ENCODE measurements at regions not wholly inside any gene's neighbourhood (a gene's known extent, or its start where the extent isn't known, plus 50 kb on each side); places are given as distances from the start of the nearest gene placed in this dataset.
"Not testable (repeated sequence)": the region's sequence is repeated elsewhere in the genome, so short reads cannot be mapped to it uniquely, and the experiment has no call there.

DNA sequence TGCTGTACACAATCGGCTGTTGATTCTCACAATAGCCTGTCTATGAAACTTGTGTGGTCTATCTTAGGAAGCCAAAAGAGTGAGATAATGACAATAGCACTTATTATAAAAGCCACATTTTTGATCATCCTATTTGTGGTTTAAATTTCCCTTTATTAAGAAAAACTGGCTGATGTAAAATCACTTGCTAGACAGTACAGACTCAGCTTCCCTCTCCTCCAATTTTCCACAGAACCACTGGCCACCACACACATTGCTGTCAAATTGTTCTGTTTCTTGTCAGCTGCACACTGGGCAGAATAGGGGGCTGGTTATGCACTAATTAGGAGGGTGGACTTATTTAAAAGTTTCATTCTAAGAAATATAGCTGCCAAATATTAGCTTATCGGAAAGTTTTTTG lies 425.9 kb downstream of the EPHA3 start:
- Histone ChIP-seq H3K9me3 (ENCODE audit: control insufficient read depth, low read length) (no peaks in the 10 kb centered on the region), H3K27me3 (ENCODE audit: control insufficient read depth, insufficient read depth) (no peaks in the 10 kb centered on the region)
- peak in 1 of 2 donors; percentile 78 for ATAC-seq

DNA sequence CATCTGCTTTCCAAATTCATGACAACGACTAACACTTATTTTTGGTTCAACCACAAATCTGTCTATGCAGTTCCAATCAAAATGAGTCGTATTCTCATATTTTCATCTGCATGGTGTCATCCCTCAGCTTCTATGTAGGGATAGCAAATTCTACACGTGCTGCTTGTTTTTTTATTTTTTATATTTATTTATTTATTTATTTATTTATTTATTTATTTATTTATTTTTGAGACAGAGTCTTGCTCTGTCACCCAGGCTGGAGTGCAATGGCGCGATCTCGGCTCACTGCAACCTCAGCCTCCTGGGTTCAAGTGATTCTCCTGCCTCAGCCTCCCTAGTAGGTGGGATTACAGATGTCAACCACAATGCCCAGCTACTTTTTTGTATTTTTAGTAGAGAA lies 447.2 kb downstream of the EPHA3 start:
- ATAC-seq; H3K27ac ChIP-seq (ENCODE audit: low read length); H3K27me3 ChIP-seq (ENCODE audit: control insufficient read depth, insufficient read depth); DNase-seq; H3K4me3 ChIP-seq (ENCODE audit: low read length); H3K4me1 ChIP-seq (ENCODE audit: control insufficient read depth, insufficient read depth, low read length); H3K9me3 ChIP-seq (ENCODE audit: control insufficient read depth, low read length); intact Hi-C loops (cut with DNase I): not testable (repeated sequence)
- WGBS: 93% methylated on average over 6 of the region's 6 CpGs

More for the DNA sequence above, 425.9 kb downstream of the EPHA3 start:
- Histone ChIP-seq H3K4me1 (ENCODE audit: control insufficient read depth, insufficient read depth, low read length) (no peaks in the 10 kb centered on the region), H3K27ac (ENCODE audit: low read length) (no peak overlapping the region), H3K4me3 (ENCODE audit: low read length) (no peak overlapping the region)
- 59% methylated on average over 2 of the region's 2 CpGs for WGBS
- no peak for DNase-seq
- intact Hi-C loops (cut with DNase I): no loop called here

DNA sequence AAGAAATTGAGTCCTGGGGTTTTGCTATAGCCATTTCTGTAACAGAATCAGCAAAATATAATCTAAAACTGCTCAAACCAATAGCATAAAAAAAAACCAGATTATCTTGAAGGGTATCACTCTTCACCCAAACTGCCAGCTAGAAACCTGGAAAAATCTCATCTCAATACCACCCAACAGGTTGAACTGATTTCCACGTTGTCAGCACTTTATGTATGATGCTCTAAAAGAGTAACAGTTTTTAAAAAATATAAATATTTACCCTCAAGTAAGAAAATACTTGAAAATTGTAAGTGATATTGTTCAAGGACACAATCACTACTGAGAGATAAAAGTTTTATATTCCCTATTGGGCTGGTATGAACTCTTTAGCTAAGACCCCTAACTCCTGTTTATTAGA lies 451.3 kb downstream of the EPHA3 start:
- Histone ChIP-seq H3K4me1 (ENCODE audit: control insufficient read depth, insufficient read depth, low read length) (no peaks in the 10 kb centered on the region), H3K4me3 (ENCODE audit: low read length) (no peak overlapping the region), H3K27me3 (ENCODE audit: control insufficient read depth, insufficient read depth) (no peaks in the 10 kb centered on the region), H3K9me3 (ENCODE audit: control insufficient read depth, low read length) (no peaks in the 10 kb centered on the region), H3K27ac (ENCODE audit: low read length) (no peak overlapping the region)
- ATAC-seq (no peak), DNase-seq (no peak)
- intact Hi-C loops (cut with DNase I): no loop called here
- WGBS: 76% methylated on average over 1 of the region's 1 CpG

GRCh38 chr3:89560568-89560967 lies 453.1 kb downstream of the EPHA3 start:
- Histone ChIP-seq H3K4me1 (ENCODE audit: control insufficient read depth, insufficient read depth, low read length) (no peaks in the 10 kb centered on the region), H3K27ac (ENCODE audit: low read length) (no peak overlapping the region), H3K9me3 (ENCODE audit: control insufficient read depth, low read length) (no peaks in the 10 kb centered on the region), H3K4me3 (ENCODE audit: low read length) (no peak overlapping the region), H3K27me3 (ENCODE audit: control insufficient read depth, insufficient read depth) (no peaks in the 10 kb centered on the region)
- DNase-seq: no peak
- ATAC-seq: no peak
- 32% methylated on average over 1 of the region's 1 CpG for WGBS
- intact Hi-C loops (cut with DNase I): no loop called here

DNA sequence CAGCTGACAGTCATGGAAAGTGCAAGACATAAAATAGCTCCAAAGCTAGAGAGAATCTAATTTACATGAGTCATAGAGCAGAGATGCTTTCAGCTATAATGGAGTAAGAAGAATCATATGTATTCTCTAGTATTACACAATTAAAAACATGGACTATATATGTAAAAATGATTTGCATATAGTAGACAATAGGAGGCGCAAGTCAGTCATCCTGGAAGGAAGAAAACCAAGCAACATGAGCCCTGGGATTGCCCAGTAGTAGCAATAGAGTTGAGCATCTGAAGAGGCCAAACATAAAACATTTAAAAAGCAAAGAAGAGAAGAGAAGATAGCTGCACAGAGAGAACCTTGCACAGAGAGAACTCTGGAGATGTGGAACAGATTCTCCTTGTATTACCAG lies 455.0 kb downstream of the EPHA3 start:
- 94% methylated on average over 1 of the region's 1 CpG for WGBS

DNA sequence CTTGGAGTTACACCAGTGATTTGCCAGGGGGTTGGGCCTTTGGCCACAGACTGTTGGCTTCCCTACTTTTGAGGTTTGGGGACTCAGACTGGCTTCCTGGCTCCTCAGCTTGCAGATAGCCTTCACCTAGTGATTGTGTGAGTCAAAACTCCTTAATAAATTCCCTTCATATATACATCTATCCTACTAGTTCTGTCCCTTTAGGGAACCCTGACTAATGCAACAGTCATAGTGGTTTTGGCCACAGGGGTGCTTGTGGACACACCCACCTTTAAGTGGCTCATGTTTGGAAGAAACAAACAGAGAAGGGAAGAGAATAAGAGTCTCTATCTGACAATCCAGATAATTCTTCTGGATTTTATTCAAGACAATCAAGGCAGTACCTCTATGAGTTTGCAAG lies 457.7 kb downstream of the EPHA3 start:
- Histone ChIP-seq H3K4me1 (ENCODE audit: control insufficient read depth, insufficient read depth, low read length) (no peaks in the 10 kb centered on the region), H3K27ac (ENCODE audit: low read length) (no peak overlapping the region), H3K27me3 (ENCODE audit: control insufficient read depth, insufficient read depth) (no peaks in the 10 kb centered on the region), H3K4me3 (ENCODE audit: low read length) (no peak overlapping the region), H3K9me3 (ENCODE audit: control insufficient read depth, low read length) (no peaks in the 10 kb centered on the region)
- intact Hi-C loops (cut with DNase I): no loop called here
- no peak for ATAC-seq
- no peak for DNase-seq

More for the DNA sequence above, 455.0 kb downstream of the EPHA3 start:
- H3K27me3 ChIP-seq (ENCODE audit: control insufficient read depth, insufficient read depth): no peaks in the 10 kb centered on the region
- ATAC-seq (no peak), DNase-seq (no peak)
- H3K4me3 ChIP-seq (ENCODE audit: low read length): no peak overlapping the region
- H3K9me3 ChIP-seq (ENCODE audit: control insufficient read depth, low read length): no peaks in the 10 kb centered on the region
- H3K27ac ChIP-seq (ENCODE audit: low read length): no peak overlapping the region
- intact Hi-C loops (cut with DNase I): no loop called here
- no peaks in the 10 kb centered on the region for H3K4me1 ChIP-seq (ENCODE audit: control insufficient read depth, insufficient read depth, low read length)

DNA sequence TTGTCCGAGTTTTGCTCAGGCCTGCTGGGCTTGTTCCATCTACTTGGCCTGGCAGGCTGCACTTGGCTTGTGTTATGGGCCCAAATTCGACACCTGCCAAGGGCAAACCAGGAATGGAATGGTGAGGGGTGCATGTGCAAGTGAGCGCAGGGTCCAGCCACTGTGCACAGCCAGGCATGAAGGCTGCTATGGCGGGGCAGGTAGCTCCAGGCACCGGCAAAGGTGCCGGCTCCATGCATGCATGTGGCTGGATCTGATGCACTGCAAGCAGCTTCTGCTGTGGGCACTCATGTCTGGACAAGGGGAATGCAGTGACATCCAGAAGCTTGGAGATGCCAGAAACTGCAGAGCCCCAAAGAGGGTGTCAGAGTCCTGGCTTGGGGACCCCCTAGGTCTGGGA lies 463.0 kb downstream of the EPHA3 start:
- Histone ChIP-seq H3K27ac (ENCODE audit: low read length) (no peak overlapping the region), H3K4me3 (ENCODE audit: low read length) (no peak overlapping the region), H3K9me3 (ENCODE audit: control insufficient read depth, low read length) (no peaks in the 10 kb centered on the region), H3K27me3 (ENCODE audit: control insufficient read depth, insufficient read depth) (no peaks in the 10 kb centered on the region), H3K4me1 (ENCODE audit: control insufficient read depth, insufficient read depth, low read length) (no peaks in the 10 kb centered on the region)
- ATAC-seq: no peak
- peak in 1 of 3 donors; percentile 16 for DNase-seq
- WGBS: 90% methylated on average over 6 of the region's 6 CpGs
- intact Hi-C loops (cut with DNase I): no loop called here

GRCh38 chr3:89571298-89571697 lies 463.9 kb downstream of the EPHA3 start:
- H3K27ac ChIP-seq (ENCODE audit: low read length): no peak overlapping the region
- WGBS: 55% methylated on average over 10 of the region's 10 CpGs

GRCh38 chr3:89571707-89572106 lies 464.3 kb downstream of the EPHA3 start:
- no peaks in the 10 kb centered on the region for H3K4me1 ChIP-seq (ENCODE audit: control insufficient read depth, insufficient read depth, low read length)
- no peak overlapping the region for H3K4me3 ChIP-seq (ENCODE audit: low read length)
- intact Hi-C loops (cut with DNase I): no loop called here
- no peaks in the 10 kb centered on the region for H3K27me3 ChIP-seq (ENCODE audit: control insufficient read depth, insufficient read depth)
- H3K27ac ChIP-seq (ENCODE audit: low read length): no peak overlapping the region
- 36% methylated on average over 7 of the region's 7 CpGs for WGBS
- ATAC-seq (peak; percentile 83 to 92), DNase-seq (peak; percentile 57 to 84 (median 82))
- H3K9me3 ChIP-seq (ENCODE audit: control insufficient read depth, low read length): no peaks in the 10 kb centered on the region

More at GRCh38 chr3:89571298-89571697, 463.9 kb downstream of the EPHA3 start:
- H3K4me3 ChIP-seq (ENCODE audit: low read length): no peak overlapping the region
- H3K27me3 ChIP-seq (ENCODE audit: control insufficient read depth, insufficient read depth): no peaks in the 10 kb centered on the region
- ATAC-seq: peak; percentile 85 to 91
- peak; percentile 28 to 67 (median 56) for DNase-seq
- intact Hi-C loops (cut with DNase I): no loop called here
- no peaks in the 10 kb centered on the region for H3K4me1 ChIP-seq (ENCODE audit: control insufficient read depth, insufficient read depth, low read length)
- H3K9me3 ChIP-seq (ENCODE audit: control insufficient read depth, low read length): no peaks in the 10 kb centered on the region

DNA sequence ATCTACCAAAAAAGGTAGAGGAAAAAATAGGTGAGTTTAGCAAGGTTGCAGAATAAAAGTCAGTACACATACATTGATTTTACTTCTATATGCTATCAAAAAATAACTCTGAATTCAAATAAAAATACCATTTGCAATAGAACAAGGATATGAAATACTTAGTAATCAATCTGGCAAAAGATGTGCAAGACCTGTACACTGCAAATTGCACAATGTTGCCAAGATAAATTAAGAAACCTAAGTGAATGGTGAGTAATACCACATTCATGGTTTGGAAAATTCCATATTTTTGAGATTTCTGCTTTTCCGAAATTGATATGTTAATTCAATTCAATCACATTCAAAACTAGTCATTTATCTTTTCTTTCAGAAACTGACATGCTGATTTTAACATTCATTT lies 464.8 kb downstream of the EPHA3 start:
- Histone ChIP-seq H3K27ac (ENCODE audit: low read length) (no peak overlapping the region), H3K9me3 (ENCODE audit: control insufficient read depth, low read length) (no peaks in the 10 kb centered on the region), H3K27me3 (ENCODE audit: control insufficient read depth, insufficient read depth) (no peaks in the 10 kb centered on the region), H3K4me1 (ENCODE audit: control insufficient read depth, insufficient read depth, low read length) (no peaks in the 10 kb centered on the region), H3K4me3 (ENCODE audit: low read length) (no peak overlapping the region)
- 59% methylated on average over 1 of the region's 1 CpG for WGBS
- intact Hi-C loops (cut with DNase I): no loop called here
- no peak for ATAC-seq
- DNase-seq: no peak

- no peak for DNase-seq
- intact Hi-C loops (cut with DNase I): no loop called here
- Histone ChIP-seq H3K9me3 (ENCODE audit: control insufficient read depth, low read length) (no peaks in the 10 kb centered on the region), H3K4me1 (ENCODE audit: control insufficient read depth, insufficient read depth, low read length) (no peaks in the 10 kb centered on the region), H3K27ac (ENCODE audit: low read length) (no peak overlapping the region), H3K27me3 (ENCODE audit: control insufficient read depth, insufficient read depth) (no peaks in the 10 kb centered on the region), H3K4me3 (ENCODE audit: low read length) (no peak overlapping the region)
- ATAC-seq: no peak
- WGBS: 80% methylated on average over 1 of the region's 1 CpG
Measured at GRCh38 chr3:89576417-89576816, 469.0 kb downstream of the EPHA3 start.
